ENCODE measurements at regions not wholly inside any gene's neighbourhood (a gene's known extent, or its start where the extent isn't known, plus 50 kb on each side); places are given as distances from the start of the nearest gene placed in this dataset.
A peak's percentile ranks its signal among the peaks of the same experiment; 100 is the strongest.

DNA sequence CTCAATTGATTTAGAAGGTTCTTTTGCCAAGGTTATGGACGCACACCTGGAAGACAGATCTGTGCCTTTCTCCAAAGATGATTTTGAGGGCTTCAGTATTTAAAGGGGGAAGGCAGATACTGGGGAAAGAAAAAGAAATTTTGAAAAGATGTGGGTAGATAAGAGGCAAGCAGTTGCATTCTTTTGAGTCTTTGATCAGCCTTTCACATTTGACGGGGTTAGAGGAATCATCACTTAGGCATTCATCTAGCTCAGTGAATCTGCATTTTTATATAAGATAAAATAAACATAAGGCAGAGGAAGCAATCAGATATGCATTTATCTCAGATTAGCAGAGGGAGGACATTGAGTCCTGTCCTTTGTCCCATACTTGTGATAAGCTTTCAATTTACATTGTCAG, 243.4 kb upstream of the RAI14 start:
- ATAC-seq = no peak
- no peak for DNase-seq (ENCODE audit: extremely low read depth in 1 of 4, low spot score in 3 of 4)
- in situ Hi-C loops (cut with MboI) = no loop called here
- no peak overlapping the region for H3K4me3 ChIP-seq
- no peak overlapping the region for H3K27ac ChIP-seq (ENCODE audit: extremely low read depth, low read depth, low read length)
- WGBS (ENCODE audit: insufficient coverage, low coverage, missing lambda C conversion rate) = 3% methylated on average over 2 of the region's 2 CpGs
- ChIA-PET CTCF (ENCODE audit: low intra/inter-chr PET ratio) (no interaction called here), POLR2A (no interaction called here)
- H3K9me1 ChIP-seq (ENCODE audit: control insufficient read depth, insufficient read depth, low read length) = no peaks in the 10 kb centered on the region
- no peak for TF ChIP-seq POLR2H (tag; IDR thresholded peaks at IDR 0.05; ENCODE audit: low read depth)
- TF ChIP-seq TAL1 (IDR thresholded peaks at IDR 0.05) = peak; percentile 28; the same call in 1 of the 2 replicates
- TF ChIP-seq EGR1 (conservative IDR thresholded peaks at IDR 0.05) = no peak
- TF ChIP-seq SOX6 (IDR thresholded peaks at IDR 0.05) = peak; percentile 34; the same call in 1 of the 2 replicates
- no peak for TF ChIP-seq NUFIP1 (IDR thresholded peaks at IDR 0.05; ENCODE audit: partially characterized antibody)
- H2AFZ ChIP-seq (ENCODE audit: low read depth, low read length) = no peak overlapping the region
- no peak overlapping the region for H3K4me2 ChIP-seq (ENCODE audit: insufficient read depth, low read length)
- no peaks in the 10 kb centered on the region for H3K4me1 ChIP-seq (replicated peaks in 1 of 2; ENCODE audit: control insufficient read depth in 2 of 2, insufficient read depth in 2 of 2, low read length in 2 of 2)
- H3K36me3 ChIP-seq (ENCODE audit: control insufficient read depth, insufficient read depth, low read length) = no peaks in the 10 kb centered on the region
- intact Hi-C loops (cut with micrococcal nuclease) = no loop called here
- no peak overlapping the region for H3K9ac ChIP-seq (ENCODE audit: insufficient read depth in 1 of 2, low read depth in 2 of 2, low read length in 2 of 2)
- no peaks in the 10 kb centered on the region for H4K20me1 ChIP-seq (replicated peaks; ENCODE audit: control insufficient read depth, insufficient read depth, low read length)
- no TSS peak for BruUV-seq (replicated peaks)
- no peaks in the 10 kb centered on the region for H3K9me3 ChIP-seq (replicated peaks; ENCODE audit: control insufficient read depth, insufficient read depth, low read depth, low read length)
- H3K79me2 ChIP-seq (ENCODE audit: control insufficient read depth, insufficient read depth, low read length) = no peaks in the 10 kb centered on the region
- no peaks in the 10 kb centered on the region for H3K27me3 ChIP-seq (ENCODE audit: control insufficient read depth in 2 of 2, insufficient read depth in 2 of 2, low read length in 2 of 2)
- FAIRE-seq = no peak

DNA sequence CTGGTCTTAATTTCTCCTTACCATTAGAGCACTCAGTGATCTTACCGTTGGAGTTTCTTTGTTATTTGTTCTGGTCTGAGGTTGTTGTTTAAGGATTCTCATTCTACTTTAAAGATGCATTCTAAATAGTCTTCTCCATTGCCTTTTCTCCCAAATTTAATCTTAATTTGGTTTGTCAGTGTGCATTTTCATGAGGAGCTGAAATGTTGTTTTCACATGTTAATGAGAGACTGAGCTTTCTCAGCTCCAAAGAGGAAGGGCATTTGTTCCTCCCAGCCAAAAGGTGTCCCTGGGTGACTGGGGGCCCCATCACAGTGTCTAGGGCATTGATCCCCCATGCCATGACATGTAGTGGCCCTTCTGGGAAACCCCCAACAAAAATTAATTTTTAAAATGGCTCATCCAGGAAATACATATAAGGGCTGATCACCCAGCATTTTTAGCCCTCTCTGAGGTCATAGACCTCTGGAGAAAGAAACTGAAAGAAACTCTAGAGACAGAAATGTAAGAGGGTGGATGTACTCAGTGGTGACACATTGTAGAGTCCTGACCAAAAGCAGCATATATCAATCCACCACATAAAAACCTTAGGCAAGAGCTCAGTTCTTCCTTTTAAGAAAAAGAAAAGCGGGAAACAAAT, 240.4 kb upstream of the RAI14 start:
- Histone ChIP-seq H3K9me1 (ENCODE audit: control insufficient read depth, insufficient read depth, low read length) (no peaks in the 10 kb centered on the region), H3K9me3 (replicated peaks; ENCODE audit: control insufficient read depth, insufficient read depth, low read depth, low read length) (no peaks in the 10 kb centered on the region), H3K27ac (ENCODE audit: extremely low read depth, low read depth, low read length) (no peak overlapping the region), H3K4me2 (ENCODE audit: insufficient read depth, low read length) (no peak overlapping the region), H2AFZ (ENCODE audit: low read depth, low read length) (no peak overlapping the region), H3K9ac (ENCODE audit: insufficient read depth in 1 of 2, low read depth in 2 of 2, low read length in 2 of 2) (no peak overlapping the region), H3K79me2 (ENCODE audit: control insufficient read depth, insufficient read depth, low read length) (no peaks in the 10 kb centered on the region), H3K36me3 (ENCODE audit: control insufficient read depth, insufficient read depth, low read length) (no peaks in the 10 kb centered on the region), H3K4me1 (replicated peaks in 1 of 2; ENCODE audit: control insufficient read depth in 2 of 2, insufficient read depth in 2 of 2, low read length in 2 of 2) (no peaks in the 10 kb centered on the region), H3K27me3 (ENCODE audit: control insufficient read depth in 2 of 2, insufficient read depth in 2 of 2, low read length in 2 of 2) (no peaks in the 10 kb centered on the region), H4K20me1 (replicated peaks; ENCODE audit: control insufficient read depth, insufficient read depth, low read length) (no peaks in the 10 kb centered on the region), H3K4me3 (no peak overlapping the region)
- no TSS peak for BruUV-seq (replicated peaks)
- no peak for TF ChIP-seq PPARD (CRISPR knock-in tag; IDR thresholded peaks at IDR 0.05)
- in situ Hi-C loops (cut with MboI) = no loop called here
- 0% methylated on average over 2 of the region's 2 CpGs for WGBS (ENCODE audit: insufficient coverage, low coverage, missing lambda C conversion rate)
- ChIA-PET CTCF (ENCODE audit: low intra/inter-chr PET ratio) (no interaction called here), POLR2A (interaction anchor here (0.6 to 1.2 kb wide), 3 partner anchors 12 to 408 kb away, joined by 3 read pairs; partner anchors contain the start of gene AMACR)
- DNase-seq (ENCODE audit: extremely low read depth in 1 of 4, low spot score in 3 of 4) = peak in 1 of 4 experiments; percentile 2
- ATAC-seq = no peak
- no peak for FAIRE-seq
- intact Hi-C loops (cut with micrococcal nuclease) = no loop called here

All from K562 (cell line).